H1 (cell line): ENCODE measurements at regions not wholly inside any gene's neighbourhood (a gene's known extent, or its start where the extent isn't known, plus 50 kb on each side); places are given as distances from the start of the nearest gene placed in this dataset.
A peak's percentile ranks its signal among the peaks of the same experiment; 100 is the strongest.

Experiments
- CTCF ChIA-PET: fragments of 300-600 bp; sonication (Branson Sonifier 250); formaldehyde crosslinking; loops from one replicate; lab custom pipeline; 2021; ENCODE audit not compliant: partially characterized antibody; lab: Charles Lee
- POLR2A ChIA-PET: fragments of 300-600 bp; sonication (Branson Sonifier 250); formaldehyde crosslinking; loops from one replicate; lab custom pipeline; 2021; ENCODE audit warnings: inconsistent platforms; ENCODE audit not compliant: partially characterized antibody; lab: Charles Lee
- DNase-seq, 2 experiments: peaks; one replicate each; pipeline versions ENCODE4 v3.0.0 to v3.0.0-alpha.2; 2010 to 2022; ENCODE audit warnings: low spot score in 2 of 2, low read depth in 1 of 2, mixed read lengths in 1 of 2
- FAIRE-seq: peaks from 2 replicates; lab custom pipeline; 2011; peaks lifted over from hg19 to GRCh38; lab: Jason Lieb, UNC
- H2AFZ ChIP-seq: 2 replicates; pipeline ENCODE4 v1.8.1; 2012; ENCODE audit warnings: low read length, inconsistent platforms
- H2AK5ac ChIP-seq: 2 replicates; pipeline ENCODE4 v1.6.1; 2013; ENCODE audit warnings: low read depth, low read length
- H2BK120ac ChIP-seq: replicated peaks from 2 replicates; pipeline ENCODE3; 2013; ENCODE audit warnings: low read depth, low read length, inconsistent platforms
- H2BK12ac ChIP-seq: 2 replicates; pipeline ENCODE4 v1.6.1; 2013; ENCODE audit warnings: low read depth, low read length
- H2BK15ac ChIP-seq: 2 replicates; pipeline ENCODE4 v1.6.1; 2013; ENCODE audit warnings: low read length
- H2BK20ac ChIP-seq: 2 replicates; pipeline ENCODE4 v1.6.1; 2013; ENCODE audit warnings: low read length
- H2BK5ac ChIP-seq: 2 replicates; pipeline ENCODE4 v1.6.1; 2013; ENCODE audit warnings: low read depth, low read length
- H3K14ac ChIP-seq: 2 replicates; pipeline ENCODE4 v1.6.1; 2013; ENCODE audit warnings: inconsistent platforms; ENCODE audit not compliant: insufficient read length
- H3K18ac ChIP-seq: 2 replicates; pipeline ENCODE4 v1.6.1; 2013; ENCODE audit warnings: low read length; ENCODE audit errors: extremely low read depth
- H3K23ac ChIP-seq: 2 replicates; pipeline ENCODE4 v1.6.1; 2013; ENCODE audit warnings: inconsistent platforms; ENCODE audit not compliant: insufficient read length
- H3K23me2 ChIP-seq: 2 replicates; pipeline ENCODE4 v1.6.1; 2013; ENCODE audit warnings: low read depth, low read length
- H3K27ac ChIP-seq: 2 replicates; pipeline ENCODE4 v1.6.1; 2011; ENCODE audit warnings: low read depth, low read length, inconsistent platforms
- H3K27me3 ChIP-seq, 4 experiments: replicated peaks in 1 of 4; 1 replicate in 1 of 4; 2 replicates in 3 of 4; pipeline versions ENCODE4 v1.6.1 to v1.8.1; 2011 to 2013; ENCODE audit warnings: low read length in 3 of 4, mild to moderate bottlenecking in 3 of 4, inconsistent platforms in 2 of 4, mixed read lengths in 2 of 4, moderate library complexity in 1 of 4; ENCODE audit not compliant: control insufficient read depth in 3 of 4, insufficient read depth in 3 of 4; ENCODE audit errors: extremely low read depth in 1 of 4
- H3K36me3 ChIP-seq, 4 experiments: 2 replicates each; pipeline versions ENCODE4 v1.6.1 to v1.8.1; 2011 to 2013; ENCODE audit warnings: mild to moderate bottlenecking in 4 of 4, low read length in 3 of 4, moderate library complexity in 2 of 4, control low read depth in 1 of 4, inconsistent platforms in 1 of 4; ENCODE audit not compliant: insufficient read depth in 4 of 4, control insufficient read depth in 2 of 4
- H3K4ac ChIP-seq: replicated peaks from 2 replicates; pipeline ENCODE3; 2013; ENCODE audit warnings: low read length, low read depth, mixed read lengths, inconsistent platforms; ENCODE audit not compliant: insufficient read length
- H3K4me1 ChIP-seq, 4 experiments: replicated peaks in 1 of 4; 1 replicate in 1 of 4; 2 replicates in 3 of 4; pipeline versions ENCODE4 v1.6.1 to v1.8.1; 2011 to 2013; ENCODE audit warnings: low read length in 3 of 4, inconsistent platforms in 2 of 4, mixed read lengths in 1 of 4; ENCODE audit not compliant: insufficient read depth in 4 of 4, control insufficient read depth in 3 of 4
- H3K4me2 ChIP-seq, 2 experiments: 2 replicates each; pipeline versions ENCODE4 v1.6.1 to v1.8.1; 2011 to 2013; ENCODE audit warnings: low read depth in 2 of 2, low read length in 2 of 2, control low read depth in 1 of 2, inconsistent platforms in 1 of 2, mild to moderate bottlenecking in 1 of 2; ENCODE audit not compliant: insufficient read depth in 1 of 2
- H3K4me3 ChIP-seq, 4 experiments: fragments of 200-600, 300-600 bp in 1 of 4; sonication (generic), shearing (Covaris generic), sonication (Bioruptor Twin) in 1 of 4; 2 replicates each; pipeline versions ENCODE4 v1.5.1 to v1.8.1; 2011 to 2016; ENCODE audit warnings: low read length in 4 of 4, low read depth in 3 of 4, control low read depth in 2 of 4, inconsistent platforms in 2 of 4, mild to moderate bottlenecking in 2 of 4, mixed read lengths in 1 of 4, moderate library complexity in 1 of 4; ENCODE audit not compliant: insufficient read depth in 2 of 4; ENCODE audit errors: extremely low read depth in 1 of 4
- H3K56ac ChIP-seq: replicated peaks from 2 replicates; pipeline ENCODE3; 2013; ENCODE audit warnings: low read depth, mild to moderate bottlenecking, mixed read lengths, low read length, inconsistent platforms; ENCODE audit not compliant: insufficient read length
- H3K79me1 ChIP-seq: 2 replicates; pipeline ENCODE4 v1.6.1; 2013; ENCODE audit warnings: low read depth, low read length, control low read depth
- H3K79me2 ChIP-seq, 2 experiments: 2 replicates each; pipeline versions ENCODE4 v1.6.1 to v1.8.1; 2012 to 2013; ENCODE audit warnings: low read length in 2 of 2, mild to moderate bottlenecking in 2 of 2, inconsistent platforms in 1 of 2; ENCODE audit not compliant: insufficient read depth in 2 of 2, control insufficient read depth in 1 of 2
- H3K9ac ChIP-seq, 4 experiments: replicated peaks in 1 of 4; 1 replicate in 1 of 4; 2 replicates in 3 of 4; pipeline versions ENCODE4 v1.6.1 to v1.8.1; 2011 to 2013; ENCODE audit warnings: low read depth in 3 of 4, low read length in 3 of 4, control low read depth in 2 of 4, mild to moderate bottlenecking in 2 of 4, moderate library complexity in 2 of 4, inconsistent platforms in 1 of 4; ENCODE audit errors: extremely low read depth in 1 of 4
- H3K9me3 ChIP-seq, 2 experiments: 2 replicates each; pipeline versions ENCODE4 v1.6.1 to v1.8.1; 2012 to 2013; ENCODE audit warnings: mild to moderate bottlenecking in 2 of 2, moderate library complexity in 2 of 2, control low read depth in 1 of 2, inconsistent platforms in 1 of 2, low read depth in 1 of 2, low read length in 1 of 2, mixed read lengths in 1 of 2; ENCODE audit not compliant: insufficient read depth in 2 of 2
- H4K20me1 ChIP-seq, 2 experiments: replicated peaks in 1 of 2; 2 replicates each; pipeline versions ENCODE3 to v1.8.1; 2011 to 2013; ENCODE audit warnings: inconsistent platforms in 2 of 2, low read length in 2 of 2, mild to moderate bottlenecking in 1 of 2; ENCODE audit not compliant: insufficient read depth in 2 of 2, control insufficient read depth in 1 of 2
- H4K5ac ChIP-seq: 2 replicates; pipeline ENCODE4 v1.6.1; 2013; ENCODE audit warnings: low read length, low read depth, mixed read lengths, inconsistent platforms; ENCODE audit not compliant: insufficient read length
- H4K8ac ChIP-seq: 2 replicates; pipeline ENCODE4 v1.8.0; 2013; ENCODE audit warnings: mild to moderate bottlenecking, moderate library complexity, low read length, inconsistent platforms; ENCODE audit not compliant: insufficient read depth; ENCODE audit errors: extremely low read depth
- H4K91ac ChIP-seq: replicated peaks from 2 replicates; pipeline ENCODE3; 2013; ENCODE audit warnings: low read length, mixed read lengths, inconsistent platforms; ENCODE audit not compliant: insufficient read length
- BACH1 ChIP-seq: IDR thresholded peaks from 2 replicates; pipeline ENCODE4 v1.6.1; 2012; ENCODE audit warnings: low read length, improper control_type of control experiment
- EZH2 ChIP-seq: fragments of 200-600 bp; sonication (generic); IDR thresholded peaks from 2 replicates; pipeline ENCODE4 v1.7.1; 2012; ENCODE audit warnings: low read depth, mild to moderate bottlenecking, moderate library complexity, low read length, inconsistent platforms; ENCODE audit not compliant: severe bottlenecking
- HDAC2 ChIP-seq, 2 experiments: fragments of 300-600 bp in 1 of 2; sonication (generic) in 1 of 2; IDR thresholded peaks; 2 replicates each; pipeline ENCODE4 v1.6.1; 2011 to 2012; ENCODE audit warnings: low read depth in 2 of 2, low read length in 2 of 2, mild to moderate bottlenecking in 2 of 2, moderate library complexity in 2 of 2, borderline replicate concordance in 1 of 2, inconsistent platforms in 1 of 2
- HDAC6 ChIP-seq: IDR thresholded peaks from one replicate; pipeline ENCODE4 v1.7.1; 2012; ENCODE audit warnings: low read depth, mild to moderate bottlenecking, inconsistent platforms, low read length, moderate library complexity
- JUN ChIP-seq: IDR thresholded peaks from 2 replicates; pipeline ENCODE4 v1.6.1; 2011; ENCODE audit warnings: low read depth, mild to moderate bottlenecking, improper control_type of control experiment, low read length
- KDM4A ChIP-seq: IDR thresholded peaks from one replicate; pipeline ENCODE4 v1.7.1; 2012; ENCODE audit warnings: low read depth, mild to moderate bottlenecking, moderate library complexity, low read length, inconsistent platforms; ENCODE audit not compliant: severe bottlenecking
- RAD21 ChIP-seq, 2 experiments: IDR thresholded peaks in 1 of 2; conservative IDR thresholded peaks in 1 of 2; 2 replicates each; pipeline ENCODE4 v1.6.1; 2011; ENCODE audit warnings: low read depth in 2 of 2, low read length in 2 of 2, improper control_type of control experiment in 1 of 2, inconsistent platforms in 1 of 2, mild to moderate bottlenecking in 1 of 2, moderate library complexity in 1 of 2
- SIN3A ChIP-seq, 2 experiments: IDR thresholded peaks in 1 of 2; conservative IDR thresholded peaks in 1 of 2; 2 replicates each; pipeline ENCODE4 v1.6.1; 2011 to 2012; ENCODE audit warnings: low read length in 2 of 2, improper control_type of control experiment in 1 of 2, low read depth in 1 of 2, mild to moderate bottlenecking in 1 of 2
- SP2 ChIP-seq: IDR thresholded peaks from 2 replicates; pipeline ENCODE4 v1.6.1; 2012; ENCODE audit warnings: mild to moderate bottlenecking, low read length, inconsistent platforms
- SRF ChIP-seq: IDR thresholded peaks from 2 replicates; pipeline ENCODE4 v1.6.1; 2011; ENCODE audit warnings: mild to moderate bottlenecking, low read depth, low read length, moderate library complexity
- SUZ12 ChIP-seq: fragments of 200-600 bp; sonication (generic); IDR thresholded peaks from 2 replicates; pipeline ENCODE4 v1.6.1; 2012; ENCODE audit warnings: mild to moderate bottlenecking, inconsistent platforms, low read length, moderate library complexity, mixed read lengths
- TBP ChIP-seq: IDR thresholded peaks from 2 replicates; pipeline ENCODE4 v1.6.1; 2011; ENCODE audit warnings: low read depth, low read length, improper control_type of control experiment
- WGBS, 2 experiments: shearing (Covaris generic) in 1 of 2; methylation state at CpG; one replicate each; pipeline versions ENCODE4 v1.1.6 to v1.1.7; 2013 to 2015; ENCODE audit warnings: low lambda C conversion rate in 2 of 2, mixed read lengths in 2 of 2, inconsistent platforms in 1 of 2, low coverage in 1 of 2, missing lambda C conversion rate in 1 of 2; ENCODE audit not compliant: insufficient replicate concordance in 2 of 2, insufficient coverage in 1 of 2, insufficient read length in 1 of 2; ENCODE audit errors: extremely low coverage in 1 of 2, missing lambda C conversion rate in 1 of 2; 5-methylcytosine and 5-hydroxymethylcytosine counted together

DNA sequence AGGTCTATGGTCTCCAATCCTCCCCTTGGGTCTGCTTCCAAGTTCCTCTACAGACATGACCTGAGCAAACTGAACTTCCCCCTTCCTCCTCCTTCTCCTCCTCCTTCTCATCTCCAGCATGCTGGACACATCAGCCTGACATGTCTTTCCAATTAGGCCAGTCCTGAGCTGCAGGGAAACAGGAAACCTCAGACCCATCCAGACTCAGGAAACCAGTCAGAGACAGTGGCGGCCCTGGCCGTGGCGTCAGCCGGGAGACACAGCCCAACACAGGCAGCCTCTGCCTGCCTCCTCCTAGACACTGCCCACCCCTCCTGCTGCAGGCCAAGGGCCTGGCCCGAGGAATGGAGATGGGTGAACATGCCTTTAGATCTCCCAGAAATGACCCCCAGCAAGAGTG is 468.8 kb downstream of the BCL11B start:
- TF ChIP-seq HDAC2 (IDR thresholded peaks at IDR 0.05; ENCODE audit: borderline replicate concordance in 1 of 2, low read depth in 2 of 2, low read length in 2 of 2), result no peak
- TF ChIP-seq EZH2, result no peak
- TF ChIP-seq RAD21 (IDR thresholded peaks at IDR 0.05 in 1 of 2, conservative IDR thresholded peaks at IDR 0.05 in 1 of 2; ENCODE audit: low read depth in 2 of 2, low read length in 2 of 2), result no peak
- TF ChIP-seq SUZ12, result no peak
- no peak for TF ChIP-seq TBP
- TF ChIP-seq KDM4A, result no peak
- TF ChIP-seq BACH1, result no peak
- no peak for TF ChIP-seq SRF
- TF ChIP-seq SP2, result no peak
- TF ChIP-seq HDAC6, result no peak
- TF ChIP-seq JUN, result no peak
- TF ChIP-seq SIN3A (conservative IDR thresholded peaks at IDR 0.05 in 1 of 2, IDR thresholded peaks at IDR 0.05 in 1 of 2; ENCODE audit: low read depth in 1 of 2, low read length in 2 of 2), result no peak
- no peak overlapping the region for H2BK120ac ChIP-seq
- no peak overlapping the region for H4K8ac ChIP-seq
- no peak overlapping the region for H2BK15ac ChIP-seq
- no peak overlapping the region for H3K27ac ChIP-seq
- H3K18ac ChIP-seq, result no peak overlapping the region
- no peak overlapping the region for H3K23ac ChIP-seq
- H2BK20ac ChIP-seq, result no peak overlapping the region
- H3K23me2 ChIP-seq, result peaks cover 2% of the 10 kb centered on the region; the same call in 1 of the 2 replicates
- H2AK5ac ChIP-seq, result no peak overlapping the region
- 0 out of 2 replicates have a peak overlapping the region, but pooled peaks have one; percentile 55 for H2BK12ac ChIP-seq
- FAIRE-seq (no peak), DNase-seq (no peak)
- no peaks in the 10 kb centered on the region for H3K27me3 ChIP-seq
- no peak overlapping the region for H4K91ac ChIP-seq
- H3K4me2 ChIP-seq, result no peak overlapping the region
- H3K79me1 ChIP-seq, result no peaks in the 10 kb centered on the region
- H3K79me2 ChIP-seq, result no peaks in the 10 kb centered on the region
- no peak overlapping the region for H3K14ac ChIP-seq
- no peak overlapping the region for H3K4ac ChIP-seq
- no peak overlapping the region for H3K9ac ChIP-seq
- 90% methylated on average over 5 of the region's 5 CpGs; no CpG with 5 or more reads in 1 of the 2 experiments for WGBS, 2 experiments
- CTCF ChIA-PET, result no interaction called here
- POLR2A ChIA-PET, result interaction anchor here (0.7 to 1.1 kb wide), 2 partner anchors 27 to 30 kb away, joined by 3 read pairs; no protein-coding TSS in a partner anchor
- no peaks in the 10 kb centered on the region for H3K36me3 ChIP-seq
- 0 out of 2 replicates have a peak overlapping the region, but pooled peaks have one; percentile 46 for H2AFZ ChIP-seq
- H3K9me3 ChIP-seq, result no peaks in the 10 kb centered on the region
- no peak overlapping the region for H3K56ac ChIP-seq
- no peak overlapping the region for H2BK5ac ChIP-seq
- peaks cover 0 to 2% (median 0%) of the 10 kb centered on the region in 4 experiments; a peak in 1 of 7 replicates for H3K4me1 ChIP-seq
- H4K20me1 ChIP-seq, result no peaks in the 10 kb centered on the region
- H3K4me3 ChIP-seq, result no peak overlapping the region
- no peak overlapping the region for H4K5ac ChIP-seq
